Neural crest cell (in vitro differentiated cells): ENCODE measurements at regions not wholly inside any gene's neighbourhood (a gene's known extent, or its start where the extent isn't known, plus 50 kb on each side); places are given as distances from the start of the nearest gene placed in this dataset.

ENCODE experiments used
- DNase-seq: peaks from one replicate; pipeline ENCODE4 v3.0.0; 2021; ENCODE audit warnings: low read depth, mixed read lengths, low spot score
- H3K27ac Mint-ChIP-seq: one replicate; pipeline ENCODE4 v1.8.0; 2021; ENCODE audit warnings: mild to moderate bottlenecking, mixed read lengths; ENCODE audit not compliant: unreplicated experiment
- H3K27me3 Mint-ChIP-seq: 2 replicates; pipeline ENCODE4 v1.8.0; 2021; ENCODE audit warnings: low read depth, mild to moderate bottlenecking, mixed read lengths
- H3K36me3 Mint-ChIP-seq: 2 replicates; pipeline ENCODE4 v1.8.0; 2021; ENCODE audit warnings: low read depth, mild to moderate bottlenecking, mixed read lengths
- H3K4me1 Mint-ChIP-seq: 2 replicates; pipeline ENCODE4 v1.8.0; 2021; ENCODE audit warnings: mixed read lengths
- H3K4me3 Mint-ChIP-seq: one replicate; pipeline ENCODE4 v1.8.0; 2021; ENCODE audit warnings: mild to moderate bottlenecking, mixed read lengths
- H3K9me3 Mint-ChIP-seq: 2 replicates; pipeline ENCODE4 v1.8.0; 2021; ENCODE audit warnings: mixed read lengths
- CTCF ChIP-seq: fragments of 200-600 bp; sonication (generic); conservative IDR thresholded peaks from 2 replicates; pipeline ENCODE4 v1.5.0; 2021; ENCODE audit warnings: antibody characterized with exemption, mild to moderate bottlenecking

GRCh38 chr9:89668216-89668865 is 63.5 kb downstream of the GADD45G start:
- Mint-ChIP-seq H3K9me3 (peaks cover 3% of the 10 kb centered on the region), H3K27me3 (peaks cover 76% of the 10 kb centered on the region), H3K36me3 (peaks cover 2% of the 10 kb centered on the region), H3K4me3 (no peak overlapping the region), H3K27ac (no peak overlapping the region), H3K4me1 (peaks cover 12% of the 10 kb centered on the region)
- TF ChIP-seq CTCF = no peak
- no peak for DNase-seq

DNA sequence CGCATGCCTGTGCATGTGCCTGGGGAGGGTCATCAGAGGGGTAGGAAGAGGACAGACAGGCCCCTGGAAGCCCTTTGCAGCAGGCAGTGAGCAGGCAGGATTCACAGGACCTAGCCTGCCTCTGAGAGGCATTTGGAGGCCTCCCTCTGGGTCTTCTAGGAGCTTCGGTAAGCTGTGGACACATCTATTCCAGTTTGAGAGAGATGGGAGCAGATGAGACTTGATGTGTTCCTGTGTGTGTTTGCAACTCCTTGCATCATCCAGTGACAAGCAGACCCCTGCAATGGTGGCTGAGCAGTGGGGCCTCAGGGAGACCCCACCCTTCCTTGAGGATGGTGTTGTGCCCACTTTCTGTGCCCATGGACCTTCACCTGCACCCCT is 64.0 kb downstream of the GADD45G start:
- H3K27ac Mint-ChIP-seq = no peak overlapping the region
- peaks cover 3% of the 10 kb centered on the region for H3K9me3 Mint-ChIP-seq
- H3K36me3 Mint-ChIP-seq = peaks cover 2% of the 10 kb centered on the region
- peaks cover 12% of the 10 kb centered on the region for H3K4me1 Mint-ChIP-seq
- no peak for TF ChIP-seq CTCF
- DNase-seq = no peak
- peaks cover 74% of the 10 kb centered on the region for H3K27me3 Mint-ChIP-seq
- no peak overlapping the region for H3K4me3 Mint-ChIP-seq

- no peak overlapping the region for H3K4me3 Mint-ChIP-seq
Observed at GRCh38 chr9:89669361-89669842, 64.6 kb downstream of the GADD45G start.

DNA sequence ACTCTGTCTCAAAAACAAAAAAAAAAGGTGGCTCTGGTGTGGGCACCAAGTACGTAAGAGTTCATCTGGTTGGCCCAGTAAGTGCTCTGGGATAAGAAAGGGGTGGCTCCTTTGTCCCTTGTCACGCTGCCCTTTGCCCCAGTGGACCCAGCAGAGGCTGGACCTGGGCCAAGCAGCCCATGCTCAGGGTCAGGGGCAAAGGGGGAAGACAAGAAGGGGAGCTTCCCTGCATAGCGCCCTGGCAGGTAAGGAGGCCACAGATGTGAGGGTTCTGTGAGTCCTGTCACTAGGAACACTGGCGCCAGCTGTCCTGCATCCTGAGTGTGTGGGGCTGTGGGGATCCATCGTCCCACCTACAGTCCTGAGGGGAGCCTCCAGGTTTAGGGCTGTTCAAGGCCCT is 65.3 kb downstream of the GADD45G start:
- H3K9me3 Mint-ChIP-seq = peaks cover 3% of the 10 kb centered on the region
- TF ChIP-seq CTCF = no peak
- no peak overlapping the region for H3K4me3 Mint-ChIP-seq
- no peak for DNase-seq
- H3K36me3 Mint-ChIP-seq = peaks cover 2% of the 10 kb centered on the region
- peaks cover 21% of the 10 kb centered on the region for H3K4me1 Mint-ChIP-seq
- peaks cover 78% of the 10 kb centered on the region for H3K27me3 Mint-ChIP-seq
- H3K27ac Mint-ChIP-seq = no peak overlapping the region

More at GRCh38 chr9:89669361-89669842, 64.6 kb downstream of the GADD45G start:
- Mint-ChIP-seq H3K4me1 (peaks cover 14% of the 10 kb centered on the region), H3K27ac (no peak overlapping the region), H3K9me3 (peaks cover 3% of the 10 kb centered on the region), H3K27me3 (peaks cover 74% of the 10 kb centered on the region), H3K36me3 (peaks cover 2% of the 10 kb centered on the region)
- DNase-seq = no peak
- no peak for TF ChIP-seq CTCF

- peaks cover 3% of the 10 kb centered on the region for H3K9me3 Mint-ChIP-seq
- peaks cover 2% of the 10 kb centered on the region for H3K36me3 Mint-ChIP-seq
- peak overlapping the region; percentile 64 for H3K4me3 Mint-ChIP-seq
- no peak overlapping the region for H3K27ac Mint-ChIP-seq
- peaks cover 76% of the 10 kb centered on the region for H3K27me3 Mint-ChIP-seq
- peaks cover 29% of the 10 kb centered on the region for H3K4me1 Mint-ChIP-seq
- DNase-seq = no peak
- TF ChIP-seq CTCF = no peak
Observed at GRCh38 chr9:89670801-89671434, 66.1 kb downstream of the GADD45G start.
